ENCODE measurements at regions not wholly inside any gene's neighbourhood (a gene's known extent, or its start where the extent isn't known, plus 50 kb on each side); places are given as distances from the start of the nearest gene placed in this dataset.

DNA sequence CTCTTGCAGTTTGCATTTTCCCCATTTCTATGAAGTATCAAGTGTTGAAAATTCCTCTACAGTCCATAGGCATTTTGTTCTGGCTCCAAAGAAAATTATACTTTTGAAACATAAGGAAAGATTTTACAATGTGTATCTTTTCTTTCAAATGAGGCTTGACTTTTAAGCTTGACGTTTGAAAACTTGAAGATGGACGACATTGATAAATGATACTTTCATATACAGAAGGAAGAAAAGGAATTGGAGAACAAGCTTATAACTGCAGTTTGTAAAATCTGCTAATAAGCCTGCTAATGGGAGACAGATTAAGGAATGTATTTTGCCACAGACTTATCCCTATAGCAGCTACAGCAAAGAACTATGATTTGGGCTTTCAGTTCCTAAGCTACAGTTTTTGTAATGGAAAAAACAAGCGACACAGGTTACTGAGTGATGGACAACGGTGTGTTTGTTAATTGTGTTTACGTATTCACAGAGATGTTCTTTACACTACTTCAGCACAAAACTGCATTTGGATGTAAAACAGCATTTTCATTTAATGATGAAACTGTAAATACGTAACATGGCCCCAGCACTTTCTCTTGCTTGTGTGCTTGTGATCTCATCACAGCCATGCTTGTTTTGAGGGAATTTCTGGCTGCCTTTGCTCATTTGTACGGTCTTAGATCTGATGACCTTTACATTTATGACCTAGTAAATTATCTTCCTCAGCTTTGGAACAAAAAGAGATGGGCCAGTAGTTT, 83.2 kb upstream of the FAT1 start:
- Mint-ChIP-seq H3K9me3 (peaks cover 3% of the 10 kb centered on the region), H3K27me3 (ENCODE audit: low read depth) (no peaks in the 10 kb centered on the region), H3K27ac (no peak overlapping the region), H3K4me3 (ENCODE audit: low read depth) (no peak overlapping the region), H3K36me3 (ENCODE audit: low read depth) (no peaks in the 10 kb centered on the region), H3K4me1 (ENCODE audit: low read depth) (no peaks in the 10 kb centered on the region)
- DNase-seq (ENCODE audit: low spot score) = no peak
- intact Hi-C loops (cut with micrococcal nuclease) = no loop called here

DNA sequence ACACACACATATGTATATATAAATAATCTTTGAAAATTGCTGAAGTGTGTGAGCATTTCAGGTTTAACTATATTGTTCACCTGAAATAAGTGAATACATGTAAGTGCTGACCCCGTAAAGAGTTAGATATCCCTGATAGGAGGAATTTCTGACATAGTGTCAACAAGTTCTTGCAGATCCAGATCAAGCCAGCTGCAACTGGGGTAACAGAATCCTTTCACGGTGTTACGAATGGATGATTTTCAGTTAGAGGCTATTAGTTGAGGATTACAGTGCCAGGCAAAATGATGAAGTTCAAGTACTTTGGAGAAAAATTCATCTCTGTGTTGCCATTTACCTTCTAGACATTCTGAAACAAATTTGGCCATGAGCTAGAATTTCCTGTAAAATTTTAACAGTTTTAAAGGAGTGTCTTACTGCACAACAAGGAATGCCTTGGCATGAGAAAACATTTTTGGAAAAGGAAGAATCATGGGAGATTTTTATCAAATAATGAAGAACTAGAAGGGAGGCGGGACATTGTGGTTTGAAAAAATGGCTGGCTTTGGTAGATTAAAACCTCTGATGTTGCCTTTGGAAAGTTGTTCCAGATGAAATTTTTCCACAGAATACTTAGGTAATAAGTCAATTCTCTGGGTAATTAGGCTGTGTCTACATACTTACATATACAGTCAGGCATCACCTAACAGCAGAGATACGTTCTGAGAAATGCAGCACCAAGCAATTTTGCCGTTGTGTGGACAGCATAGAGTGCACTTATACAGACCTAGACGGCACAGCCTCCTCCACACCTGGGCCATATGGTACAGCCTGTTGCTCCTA, 84.4 kb upstream of the FAT1 start:
- H3K4me3 Mint-ChIP-seq (ENCODE audit: low read depth) = no peak overlapping the region
- peaks cover 9% of the 10 kb centered on the region for H3K9me3 Mint-ChIP-seq
- H3K36me3 Mint-ChIP-seq (ENCODE audit: low read depth) = no peaks in the 10 kb centered on the region
- intact Hi-C loops (cut with micrococcal nuclease) = no loop called here
- no peaks in the 10 kb centered on the region for H3K27me3 Mint-ChIP-seq (ENCODE audit: low read depth)
- H3K27ac Mint-ChIP-seq = no peak overlapping the region
- H3K4me1 Mint-ChIP-seq (ENCODE audit: low read depth) = no peaks in the 10 kb centered on the region
- no peak for DNase-seq (ENCODE audit: low spot score)

DNA sequence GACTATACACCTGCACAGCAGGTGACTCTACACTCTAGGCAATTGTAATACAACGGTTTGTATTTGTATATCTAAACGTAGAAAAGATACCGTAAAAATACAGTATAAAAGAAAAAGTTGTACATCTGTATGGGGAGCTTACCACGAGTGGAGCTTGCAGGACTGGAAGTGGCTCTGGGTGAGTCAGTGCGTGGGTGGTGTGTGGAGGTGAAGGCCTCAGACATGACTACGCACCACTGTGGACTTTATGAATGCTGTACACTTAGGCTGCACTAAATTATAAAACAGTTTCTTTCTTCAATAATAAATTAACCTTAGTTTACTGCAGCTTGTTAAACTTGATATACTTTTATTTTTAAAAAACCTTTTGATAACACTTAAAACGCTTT, 85.0 kb upstream of the FAT1 start:
- intact Hi-C loops (cut with micrococcal nuclease) = no loop called here
- peaks cover 9% of the 10 kb centered on the region for H3K9me3 Mint-ChIP-seq
- no peaks in the 10 kb centered on the region for H3K36me3 Mint-ChIP-seq (ENCODE audit: low read depth)
- no peaks in the 10 kb centered on the region for H3K27me3 Mint-ChIP-seq (ENCODE audit: low read depth)
- no peak for DNase-seq (ENCODE audit: low spot score)
- no peak overlapping the region for H3K27ac Mint-ChIP-seq
- H3K4me1 Mint-ChIP-seq (ENCODE audit: low read depth) = no peaks in the 10 kb centered on the region
- H3K4me3 Mint-ChIP-seq (ENCODE audit: low read depth) = no peak overlapping the region

DNA sequence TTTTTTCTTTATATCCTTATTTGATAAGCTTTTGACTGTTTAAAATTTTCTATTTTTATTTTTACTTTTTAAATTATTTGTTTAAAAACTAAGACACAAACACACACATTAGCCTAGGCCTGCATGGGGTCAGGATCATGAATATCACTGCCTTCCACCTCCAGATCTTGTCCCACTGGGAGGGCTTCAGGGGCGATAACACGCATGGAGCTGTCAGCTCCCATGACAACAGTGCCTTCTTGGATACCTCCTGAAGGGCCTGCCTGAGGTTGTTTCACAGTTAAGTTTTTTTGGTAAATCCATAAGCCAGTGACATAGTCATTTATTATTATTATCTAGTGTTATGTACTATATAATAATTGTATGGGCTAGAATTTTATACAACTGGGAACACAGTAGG, 85.4 kb upstream of the FAT1 start:
- intact Hi-C loops (cut with micrococcal nuclease) = no loop called here
- peaks cover 9% of the 10 kb centered on the region for H3K9me3 Mint-ChIP-seq
- H3K4me1 Mint-ChIP-seq (ENCODE audit: low read depth) = no peaks in the 10 kb centered on the region
- H3K27me3 Mint-ChIP-seq (ENCODE audit: low read depth) = no peaks in the 10 kb centered on the region
- H3K36me3 Mint-ChIP-seq (ENCODE audit: low read depth) = no peaks in the 10 kb centered on the region
- H3K27ac Mint-ChIP-seq = no peak overlapping the region
- no peak overlapping the region for H3K4me3 Mint-ChIP-seq (ENCODE audit: low read depth)
- DNase-seq (ENCODE audit: low spot score) = no peak

DNA sequence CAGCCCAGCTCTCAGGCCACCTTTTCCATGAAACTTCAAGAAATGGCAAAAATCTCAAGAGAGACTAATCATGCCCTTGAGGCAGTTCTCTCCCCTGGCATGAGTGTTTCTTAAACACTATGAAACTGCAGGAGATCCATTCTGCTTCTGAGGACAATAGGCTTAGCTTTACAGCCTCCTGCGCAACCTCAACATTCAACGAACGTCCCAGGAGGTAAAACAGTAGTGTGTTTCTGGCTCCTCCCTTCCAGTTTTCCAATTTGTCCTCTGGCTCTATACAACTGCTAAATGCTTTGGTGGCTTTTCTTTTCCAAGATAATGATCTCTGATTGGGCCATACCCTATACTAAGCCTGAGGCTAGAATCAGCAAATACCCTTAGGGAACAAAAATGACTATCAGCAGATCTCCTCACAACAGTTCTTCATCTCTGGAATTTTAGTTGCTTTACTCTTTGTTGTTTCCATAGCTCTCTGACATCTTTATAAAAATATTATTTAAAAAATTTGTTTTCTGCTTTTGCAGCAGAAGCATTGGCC, 87.0 kb upstream of the FAT1 start:
- Mint-ChIP-seq H3K27ac (no peak overlapping the region), H3K4me1 (ENCODE audit: low read depth) (no peaks in the 10 kb centered on the region), H3K4me3 (ENCODE audit: low read depth) (no peak overlapping the region), H3K36me3 (ENCODE audit: low read depth) (no peaks in the 10 kb centered on the region), H3K9me3 (peaks cover 9% of the 10 kb centered on the region), H3K27me3 (ENCODE audit: low read depth) (no peaks in the 10 kb centered on the region)
- no peak for DNase-seq (ENCODE audit: low spot score)
- intact Hi-C loops (cut with micrococcal nuclease) = no loop called here

DNA sequence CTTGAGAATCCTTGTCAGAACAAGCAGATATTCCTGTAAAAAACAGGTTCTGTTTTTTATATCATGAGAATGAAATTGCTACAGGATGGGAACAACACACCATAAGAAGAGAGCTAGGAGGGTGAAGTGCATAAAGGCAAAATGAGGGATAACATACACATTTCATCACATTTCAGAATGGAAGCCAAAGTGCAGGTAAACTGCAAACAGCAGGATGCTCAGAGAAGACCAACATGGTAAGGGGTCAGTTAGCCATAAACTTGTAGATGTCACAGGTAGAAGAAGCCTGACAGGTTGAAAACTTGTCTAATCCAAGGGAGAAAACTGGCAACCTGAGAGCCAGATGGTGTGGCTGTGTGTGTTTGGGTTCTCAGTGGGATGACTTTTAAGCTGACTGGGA, 88.9 kb upstream of the FAT1 start:
- intact Hi-C loops (cut with micrococcal nuclease) = no loop called here
- H3K36me3 Mint-ChIP-seq (ENCODE audit: low read depth) = no peaks in the 10 kb centered on the region
- no peaks in the 10 kb centered on the region for H3K4me1 Mint-ChIP-seq (ENCODE audit: low read depth)
- no peaks in the 10 kb centered on the region for H3K27me3 Mint-ChIP-seq (ENCODE audit: low read depth)
- no peak for DNase-seq (ENCODE audit: low spot score)
- no peak overlapping the region for H3K4me3 Mint-ChIP-seq (ENCODE audit: low read depth)
- H3K27ac Mint-ChIP-seq = no peak overlapping the region
- peaks cover 9% of the 10 kb centered on the region for H3K9me3 Mint-ChIP-seq

DNA sequence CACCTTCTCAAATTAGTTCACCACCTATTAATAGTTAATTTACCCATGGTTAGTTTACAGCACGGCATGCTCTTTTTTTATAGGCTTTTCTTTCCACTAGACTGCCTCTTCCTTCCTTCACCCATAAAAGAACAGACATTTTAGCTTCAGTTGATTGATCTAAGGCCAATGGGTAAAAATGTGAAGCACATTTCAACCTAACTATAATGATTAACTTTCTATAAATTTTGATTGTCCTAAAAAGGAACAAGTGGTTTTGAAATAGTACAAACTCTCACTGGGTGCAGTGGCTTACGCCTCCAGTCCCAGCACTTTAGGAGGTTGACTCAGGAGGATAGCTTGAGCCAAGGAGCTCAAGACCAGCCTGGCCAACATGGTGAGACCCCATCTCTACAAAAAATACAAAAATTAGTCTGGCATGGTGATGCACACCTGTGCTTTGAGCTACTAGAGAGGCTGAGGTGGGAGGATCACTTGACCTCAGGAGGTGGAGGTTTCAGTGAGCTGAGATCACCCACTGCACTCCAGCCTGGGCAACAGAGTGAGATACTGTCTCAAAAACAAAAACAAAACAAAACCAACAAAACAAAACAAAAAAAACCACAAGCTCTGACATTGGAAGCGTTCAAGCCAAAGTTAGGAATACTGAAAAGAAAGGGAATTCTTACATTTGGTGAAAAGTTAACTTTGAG, 89.9 kb upstream of the FAT1 start:
- Mint-ChIP-seq H3K27ac (no peak overlapping the region), H3K36me3 (ENCODE audit: low read depth) (no peaks in the 10 kb centered on the region), H3K27me3 (ENCODE audit: low read depth) (no peaks in the 10 kb centered on the region), H3K4me1 (ENCODE audit: low read depth) (no peaks in the 10 kb centered on the region), H3K9me3 (peaks cover 6% of the 10 kb centered on the region), H3K4me3 (ENCODE audit: low read depth) (no peak overlapping the region)
- DNase-seq (ENCODE audit: low spot score) = no peak
- intact Hi-C loops (cut with micrococcal nuclease) = no loop called here

DNA sequence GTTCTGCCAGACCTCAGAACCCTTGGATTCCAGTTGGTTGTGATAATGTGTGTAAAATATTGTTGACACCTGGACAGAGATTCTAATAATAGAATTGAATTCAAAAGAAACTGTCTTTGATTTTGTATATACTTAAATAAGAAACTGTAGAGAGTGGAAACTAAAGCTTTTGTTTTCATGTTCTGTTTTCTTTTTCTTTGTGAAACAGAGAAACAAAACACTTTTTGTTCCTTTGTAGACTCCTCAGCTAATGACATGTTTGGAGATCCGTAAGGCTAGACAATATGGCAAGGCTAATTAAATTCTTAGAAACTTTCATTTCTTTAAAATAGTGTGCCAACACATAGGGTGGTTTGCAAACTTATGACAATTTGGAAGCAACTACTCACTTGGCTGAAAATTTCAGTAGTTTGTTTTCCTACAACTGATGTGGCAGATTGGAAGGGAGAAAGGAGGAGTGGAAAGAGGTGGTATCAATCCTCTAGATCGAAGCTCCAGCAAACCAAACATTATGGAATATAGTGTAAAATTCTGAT, 90.9 kb upstream of the FAT1 start:
- Mint-ChIP-seq H3K36me3 (ENCODE audit: low read depth) (no peaks in the 10 kb centered on the region), H3K27ac (no peak overlapping the region), H3K9me3 (peaks cover 6% of the 10 kb centered on the region), H3K4me1 (ENCODE audit: low read depth) (no peaks in the 10 kb centered on the region), H3K27me3 (ENCODE audit: low read depth) (no peaks in the 10 kb centered on the region), H3K4me3 (ENCODE audit: low read depth) (no peak overlapping the region)
- intact Hi-C loops (cut with micrococcal nuclease) = no loop called here
- DNase-seq (ENCODE audit: low spot score) = no peak

DNA sequence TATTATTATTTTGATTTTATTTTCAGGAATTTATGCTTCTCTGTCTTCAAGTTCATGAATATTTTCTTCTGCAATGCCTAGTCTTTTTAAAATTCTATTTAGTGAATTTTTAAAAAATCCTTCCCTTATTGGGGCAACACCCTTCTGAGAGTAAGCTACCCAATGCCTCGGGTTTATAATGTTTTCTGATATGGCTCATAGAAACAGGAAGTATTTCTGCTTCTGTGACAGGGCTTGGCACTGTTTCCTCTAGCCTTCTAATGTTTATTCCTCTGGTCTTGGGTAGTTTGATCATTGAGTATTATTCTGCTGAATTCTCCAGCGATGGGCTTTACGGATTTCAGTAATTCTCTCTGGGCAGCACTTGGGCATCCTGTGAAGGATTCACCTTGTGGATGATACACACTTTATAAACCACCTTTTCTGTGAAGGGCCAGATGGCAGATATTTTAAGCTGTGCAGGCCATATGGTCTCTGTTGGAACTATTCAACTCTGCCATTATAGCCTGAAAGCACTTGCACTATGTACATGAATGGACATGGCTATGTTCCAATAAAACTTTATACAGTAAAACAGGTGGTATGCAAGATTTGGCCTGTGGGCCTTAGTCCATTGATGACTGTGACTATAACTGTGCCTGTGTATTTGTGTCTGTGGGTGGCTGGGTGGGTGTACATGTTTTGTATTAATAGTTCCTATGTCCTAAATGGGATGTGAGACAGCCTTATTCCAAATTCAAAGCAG, 95.9 kb upstream of the FAT1 start:
- Mint-ChIP-seq H3K4me3 (ENCODE audit: low read depth) (no peak overlapping the region), H3K36me3 (ENCODE audit: low read depth) (no peaks in the 10 kb centered on the region), H3K4me1 (ENCODE audit: low read depth) (no peaks in the 10 kb centered on the region), H3K27ac (no peak overlapping the region), H3K9me3 (peaks cover 7% of the 10 kb centered on the region), H3K27me3 (ENCODE audit: low read depth) (no peaks in the 10 kb centered on the region)
- intact Hi-C loops (cut with micrococcal nuclease) = no loop called here
- DNase-seq (ENCODE audit: low spot score) = no peak

DNA sequence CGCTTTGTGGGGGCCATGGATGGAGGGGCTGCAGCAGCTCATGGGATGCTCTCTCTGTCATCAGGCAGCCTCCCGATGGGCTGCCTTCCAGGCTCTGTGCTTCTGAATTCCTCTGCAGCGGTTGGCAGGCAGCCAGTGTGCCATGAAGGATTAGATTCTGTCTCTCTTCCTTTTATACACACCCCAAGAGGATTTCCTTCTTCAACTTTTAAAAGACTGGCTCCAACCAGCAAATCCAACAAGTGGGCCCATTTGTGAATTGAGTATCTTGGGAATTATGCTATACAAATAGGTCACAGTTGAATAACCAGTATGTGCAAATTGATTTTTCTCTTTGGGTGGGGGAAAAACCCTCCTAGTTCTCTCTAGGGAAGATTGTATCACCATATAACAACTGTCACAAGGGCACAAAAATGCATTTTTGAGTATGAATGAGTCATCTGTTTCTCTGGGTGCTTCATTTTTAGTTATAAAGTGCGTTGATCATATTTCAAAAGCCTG, 96.8 kb upstream of the FAT1 start:
- DNase-seq (ENCODE audit: low spot score) = no peak
- Mint-ChIP-seq H3K36me3 (ENCODE audit: low read depth) (no peaks in the 10 kb centered on the region), H3K4me3 (ENCODE audit: low read depth) (no peak overlapping the region), H3K4me1 (ENCODE audit: low read depth) (no peaks in the 10 kb centered on the region), H3K9me3 (peaks cover 7% of the 10 kb centered on the region), H3K27me3 (ENCODE audit: low read depth) (no peaks in the 10 kb centered on the region), H3K27ac (no peak overlapping the region)
- intact Hi-C loops (cut with micrococcal nuclease) = no loop called here

DNA sequence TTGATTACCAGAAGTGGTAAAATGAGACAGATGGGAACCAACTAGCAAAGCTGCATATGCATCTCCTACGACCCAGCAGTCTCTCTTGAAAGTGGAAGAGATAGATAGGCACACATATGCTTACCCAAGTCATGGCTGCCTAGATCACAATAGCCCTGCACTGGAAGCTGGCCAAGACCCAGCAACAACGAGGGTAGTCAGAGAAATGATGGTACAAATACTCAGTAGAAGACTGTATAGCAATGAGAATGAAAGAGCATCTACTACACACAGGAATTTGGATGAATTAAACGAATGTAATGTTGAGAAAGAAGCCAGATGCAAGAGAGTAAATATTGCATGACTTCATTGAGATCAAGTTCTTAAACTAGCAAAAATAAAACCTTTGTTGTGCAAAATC, 100.3 kb upstream of the FAT1 start:
- no peak overlapping the region for H3K27ac Mint-ChIP-seq
- no peak for DNase-seq (ENCODE audit: low spot score)
- no peaks in the 10 kb centered on the region for H3K4me1 Mint-ChIP-seq (ENCODE audit: low read depth)
- intact Hi-C loops (cut with micrococcal nuclease) = no loop called here
- peaks cover 18% of the 10 kb centered on the region for H3K9me3 Mint-ChIP-seq
- no peaks in the 10 kb centered on the region for H3K27me3 Mint-ChIP-seq (ENCODE audit: low read depth)
- no peak overlapping the region for H3K4me3 Mint-ChIP-seq (ENCODE audit: low read depth)
- H3K36me3 Mint-ChIP-seq (ENCODE audit: low read depth) = no peaks in the 10 kb centered on the region

DNA sequence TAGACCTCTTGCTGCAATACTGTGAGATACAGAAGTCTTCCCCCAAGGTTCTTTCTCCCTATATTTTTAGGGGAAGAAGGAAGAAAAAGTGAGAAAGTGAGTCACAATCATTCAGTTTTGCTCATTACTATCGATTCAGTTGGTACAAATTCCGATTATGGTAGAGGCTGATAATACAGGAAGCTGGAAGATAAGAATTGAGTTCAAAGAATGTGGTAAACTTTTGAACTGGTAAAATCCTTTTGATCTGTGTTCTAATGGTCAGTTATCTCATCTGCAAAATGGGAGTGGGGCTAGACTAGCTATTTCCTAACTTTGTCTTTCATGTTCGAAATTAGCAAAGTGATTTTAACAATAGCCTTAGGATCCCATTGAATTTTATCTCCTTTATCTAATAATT, 101.4 kb upstream of the FAT1 start:
- Mint-ChIP-seq H3K4me1 (ENCODE audit: low read depth) (no peaks in the 10 kb centered on the region), H3K4me3 (ENCODE audit: low read depth) (no peak overlapping the region)

More for the DNA sequence above, 101.4 kb upstream of the FAT1 start:
- Mint-ChIP-seq H3K27me3 (ENCODE audit: low read depth) (no peaks in the 10 kb centered on the region), H3K9me3 (peaks cover 21% of the 10 kb centered on the region), H3K36me3 (ENCODE audit: low read depth) (no peaks in the 10 kb centered on the region), H3K27ac (no peak overlapping the region)
- intact Hi-C loops (cut with micrococcal nuclease) = no loop called here
- no peak for DNase-seq (ENCODE audit: low spot score)

Measured in activated T-helper 2 cell treated with anti-CD3 and anti-CD28 coated beads, Interferon-gamma antibody, Interleukin-2, Interleukin-4, amounts not matched to agents 10 μg/mL and 5 μg/mL and 100 μg/mL, durations not matched to agents 14 hours and 24 hours and 36 hours (primary cell).